NCI-H187 treated with DMSO at 0.1 percent for 48 hours (cell line): ENCODE measurements at regions not wholly inside any gene's neighbourhood (a gene's known extent, or its start where the extent isn't known, plus 50 kb on each side); places are given as distances from the start of the nearest gene placed in this dataset.
A peak's percentile ranks its signal among the peaks of the same experiment; 100 is the strongest.
"Not testable (repeated sequence)": the region's sequence is repeated elsewhere in the genome, so short reads cannot be mapped to it uniquely, and the experiment has no call there.

Experiments
- DNase-seq: peaks from one replicate; lab custom pipeline; 2025; lab: John Stamatoyannopoulos, UW

GRCh38 chr4:84379917-84380641, 119.0 kb downstream of the NKX6-1 start:
- no peak for DNase-seq

GRCh38 chr4:84378983-84379382, 120.1 kb downstream of the NKX6-1 start:
- no peak for DNase-seq

GRCh38 chr4:84378356-84378755, 120.7 kb downstream of the NKX6-1 start:
- DNase-seq: no peak

GRCh38 chr4:84366907-84367306, 132.2 kb downstream of the NKX6-1 start:
- no peak for DNase-seq

- DNase-seq: no peak
Measured at GRCh38 chr4:84366161-84366560, 132.9 kb downstream of the NKX6-1 start.

- DNase-seq: no peak
Measured at GRCh38 chr4:84362896-84363655, 136.0 kb downstream of the NKX6-1 start.

- DNase-seq: no peak
Measured at GRCh38 chr4:84342161-84342560, 156.9 kb downstream of the NKX6-1 start.

GRCh38 chr4:84341559-84341958, 157.5 kb downstream of the NKX6-1 start:
- no peak for DNase-seq

- DNase-seq: no peak
Measured at GRCh38 chr4:84338367-84338766, 160.7 kb downstream of the NKX6-1 start.

- DNase-seq: peak; percentile 58
Measured at GRCh38 chr4:84336964-84337705, 162.0 kb downstream of the NKX6-1 start.

GRCh38 chr4:84327526-84327925, 171.6 kb downstream of the NKX6-1 start:
- DNase-seq: no peak

- DNase-seq: no peak
Measured at GRCh38 chr4:84325625-84326024, 173.5 kb downstream of the NKX6-1 start.

GRCh38 chr4:84324303-84325245, 174.5 kb downstream of the NKX6-1 start:
- no peak for DNase-seq

- DNase-seq: no peak
Measured at GRCh38 chr4:84319124-84319523, 180.0 kb downstream of the NKX6-1 start.

GRCh38 chr4:84317513-84317912, 181.6 kb downstream of the NKX6-1 start:
- no peak for DNase-seq

GRCh38 chr4:84312426-84313012, 186.6 kb downstream of the NKX6-1 start:
- DNase-seq: no peak

GRCh38 chr4:84309191-84309590, 189.9 kb downstream of the NKX6-1 start:
- no peak for DNase-seq

- not testable (repeated sequence) for DNase-seq
Measured at GRCh38 chr4:84298719-84299254, 200.3 kb downstream of the NKX6-1 start.

- no peak for DNase-seq
Measured at GRCh38 chr4:84298023-84298718, 200.9 kb downstream of the NKX6-1 start.

- DNase-seq: no peak
Measured at GRCh38 chr4:84291969-84292368, 207.1 kb downstream of the NKX6-1 start.
